ENCODE measurements at regions not wholly inside any gene's neighbourhood (a gene's known extent, or its start where the extent isn't known, plus 50 kb on each side); places are given as distances from the start of the nearest gene placed in this dataset.

DNA sequence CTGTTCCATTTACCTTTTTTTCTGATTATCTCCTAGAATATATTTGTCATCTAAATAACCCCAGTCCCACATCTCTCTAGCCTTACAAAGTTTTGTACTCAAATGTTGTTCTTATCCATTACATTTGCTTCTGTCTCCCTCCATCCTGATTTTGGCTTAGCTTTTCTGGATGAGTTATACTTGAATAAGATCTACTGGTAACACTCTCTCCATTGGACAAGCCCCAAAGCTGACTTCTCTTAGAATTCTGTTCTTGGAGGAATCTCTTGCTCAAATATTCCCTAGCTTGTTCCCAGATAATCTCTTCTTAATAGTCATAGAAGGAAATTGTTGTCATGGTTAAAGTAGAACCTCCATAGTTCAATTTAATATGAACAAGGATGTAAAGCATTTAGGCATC, 115.5 kb upstream of the HS3ST1 start:
- no peaks in the 10 kb centered on the region for H3K4me1 ChIP-seq (replicated peaks)
- TF ChIP-seq POLR2A (IDR thresholded peaks at IDR 0.05) = no peak
- no peaks in the 10 kb centered on the region for H3K36me3 ChIP-seq
- intact Hi-C loops (cut with DNase I) = no loop called here
- no peaks in the 10 kb centered on the region for H3K9me3 ChIP-seq
- DNase-seq (ENCODE audit: low spot score) = no peak
- H3K4me3 ChIP-seq = no peak overlapping the region
- no peaks in the 10 kb centered on the region for H3K27me3 ChIP-seq (replicated peaks; ENCODE audit: insufficient read depth)
- H3K27ac ChIP-seq = no peak overlapping the region

DNA sequence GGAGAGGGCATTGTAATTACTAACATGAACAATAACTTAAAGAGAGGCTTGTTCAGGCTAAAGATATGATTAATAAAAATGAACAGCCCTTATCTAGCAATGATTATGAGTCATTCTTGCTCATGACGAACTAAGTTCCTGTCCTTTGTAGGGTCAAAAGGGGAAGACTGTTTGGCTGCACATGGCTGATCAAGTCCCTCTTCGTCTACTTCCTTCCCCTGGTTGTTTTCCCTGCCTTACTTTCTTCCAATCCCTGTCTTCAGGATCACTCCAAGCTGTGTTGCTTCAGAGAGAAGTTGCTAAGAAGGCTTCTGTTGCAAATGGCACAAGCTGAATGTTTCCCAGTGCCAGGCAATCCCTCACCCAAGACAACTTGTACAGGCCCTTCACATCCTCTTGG, 115.0 kb upstream of the HS3ST1 start:
- TF ChIP-seq, protein P1, sequence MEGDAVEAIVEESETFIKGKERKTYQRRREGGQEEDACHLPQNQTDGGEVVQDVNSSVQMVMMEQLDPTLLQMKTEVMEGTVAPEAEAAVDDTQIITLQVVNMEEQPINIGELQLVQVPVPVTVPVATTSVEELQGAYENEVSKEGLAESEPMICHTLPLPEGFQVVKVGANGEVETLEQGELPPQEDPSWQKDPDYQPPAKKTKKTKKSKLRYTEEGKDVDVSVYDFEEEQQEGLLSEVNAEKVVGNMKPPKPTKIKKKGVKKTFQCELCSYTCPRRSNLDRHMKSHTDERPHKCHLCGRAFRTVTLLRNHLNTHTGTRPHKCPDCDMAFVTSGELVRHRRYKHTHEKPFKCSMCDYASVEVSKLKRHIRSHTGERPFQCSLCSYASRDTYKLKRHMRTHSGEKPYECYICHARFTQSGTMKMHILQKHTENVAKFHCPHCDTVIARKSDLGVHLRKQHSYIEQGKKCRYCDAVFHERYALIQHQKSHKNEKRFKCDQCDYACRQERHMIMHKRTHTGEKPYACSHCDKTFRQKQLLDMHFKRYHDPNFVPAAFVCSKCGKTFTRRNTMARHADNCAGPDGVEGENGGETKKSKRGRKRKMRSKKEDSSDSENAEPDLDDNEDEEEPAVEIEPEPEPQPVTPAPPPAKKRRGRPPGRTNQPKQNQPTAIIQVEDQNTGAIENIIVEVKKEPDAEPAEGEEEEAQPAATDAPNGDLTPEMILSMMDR (IDR thresholded peaks at IDR 0.05) = no peak
- TF ChIP-seq POLR2A (IDR thresholded peaks at IDR 0.05) = no peak
- TF ChIP-seq POLR2AphosphoS5 (IDR thresholded peaks at IDR 0.05) = no peak
- Histone ChIP-seq H3K36me3 (no peaks in the 10 kb centered on the region), H3K4me3 (no peak overlapping the region), H3K27ac (no peak overlapping the region), H3K4me1 (replicated peaks) (no peaks in the 10 kb centered on the region), H3K27me3 (replicated peaks; ENCODE audit: insufficient read depth) (no peaks in the 10 kb centered on the region), H3K9me3 (no peaks in the 10 kb centered on the region)
- 45% methylated on average over 2 of the region's 2 CpGs for WGBS
- intact Hi-C loops (cut with DNase I) = no loop called here
- no peak for DNase-seq (ENCODE audit: low spot score)

DNA sequence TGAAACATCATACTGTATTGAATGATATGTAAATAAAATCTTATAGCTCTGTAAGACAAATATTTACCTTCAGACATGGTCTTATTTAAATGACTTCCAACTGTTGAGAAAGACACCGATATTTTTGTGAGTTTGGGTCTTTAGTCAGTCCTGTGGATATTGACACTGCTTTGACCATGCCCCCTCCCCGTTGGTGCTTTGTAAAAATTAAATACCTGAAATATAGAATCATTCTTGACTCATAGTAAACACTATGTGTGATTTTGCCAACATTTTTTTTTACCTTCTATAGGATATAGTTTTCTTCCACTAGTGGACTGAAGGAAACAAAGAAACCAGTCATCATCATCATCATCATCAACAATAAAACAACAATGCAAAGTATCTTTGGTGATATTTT, 114.3 kb upstream of the HS3ST1 start:
- no peaks in the 10 kb centered on the region for H3K36me3 ChIP-seq
- no peak for DNase-seq (ENCODE audit: low spot score)
- 53% methylated on average over 2 of the region's 2 CpGs for WGBS

DNA sequence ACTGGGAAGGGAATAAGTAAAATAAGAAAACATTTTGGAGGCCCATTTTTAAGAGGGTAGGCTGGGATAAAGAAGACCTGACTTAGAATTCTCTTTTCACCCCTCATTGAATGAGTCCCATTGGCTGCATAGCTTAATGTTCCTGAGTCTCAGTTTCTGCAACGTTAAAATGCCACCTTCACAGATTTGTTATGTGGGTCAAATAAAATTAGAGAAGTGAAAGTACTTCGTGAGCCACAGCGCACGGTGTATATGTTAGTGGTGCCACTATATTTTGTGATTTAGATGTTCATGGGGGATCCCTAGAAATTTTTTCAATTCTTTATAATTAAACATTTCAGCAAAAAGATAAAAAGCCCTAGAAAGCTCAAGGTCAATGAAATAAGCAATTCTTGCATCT, 109.2 kb upstream of the HS3ST1 start:
- intact Hi-C loops (cut with DNase I) = no loop called here
- Histone ChIP-seq H3K4me3 (no peak overlapping the region), H3K27ac (no peak overlapping the region), H3K4me1 (replicated peaks) (no peaks in the 10 kb centered on the region), H3K27me3 (replicated peaks; ENCODE audit: insufficient read depth) (no peaks in the 10 kb centered on the region), H3K36me3 (no peaks in the 10 kb centered on the region), H3K9me3 (no peaks in the 10 kb centered on the region)
- 62% methylated on average over 4 of the region's 4 CpGs for WGBS
- no peak for TF ChIP-seq POLR2A (IDR thresholded peaks at IDR 0.05)
- no peak for TF ChIP-seq POLR2AphosphoS5 (IDR thresholded peaks at IDR 0.05)
- DNase-seq (ENCODE audit: low spot score) = no peak

More for the DNA sequence above, 114.3 kb upstream of the HS3ST1 start:
- H3K27me3 ChIP-seq (replicated peaks; ENCODE audit: insufficient read depth) = no peaks in the 10 kb centered on the region
- H3K27ac ChIP-seq = no peak overlapping the region
- TF ChIP-seq, protein P1 (IDR thresholded peaks at IDR 0.05) = no peak
- no peak for TF ChIP-seq POLR2A (IDR thresholded peaks at IDR 0.05)
- TF ChIP-seq POLR2AphosphoS5 (IDR thresholded peaks at IDR 0.05) = no peak
- H3K4me3 ChIP-seq = no peak overlapping the region
- no peaks in the 10 kb centered on the region for H3K4me1 ChIP-seq (replicated peaks)
- H3K9me3 ChIP-seq = no peaks in the 10 kb centered on the region
- intact Hi-C loops (cut with DNase I) = no loop called here

DNA sequence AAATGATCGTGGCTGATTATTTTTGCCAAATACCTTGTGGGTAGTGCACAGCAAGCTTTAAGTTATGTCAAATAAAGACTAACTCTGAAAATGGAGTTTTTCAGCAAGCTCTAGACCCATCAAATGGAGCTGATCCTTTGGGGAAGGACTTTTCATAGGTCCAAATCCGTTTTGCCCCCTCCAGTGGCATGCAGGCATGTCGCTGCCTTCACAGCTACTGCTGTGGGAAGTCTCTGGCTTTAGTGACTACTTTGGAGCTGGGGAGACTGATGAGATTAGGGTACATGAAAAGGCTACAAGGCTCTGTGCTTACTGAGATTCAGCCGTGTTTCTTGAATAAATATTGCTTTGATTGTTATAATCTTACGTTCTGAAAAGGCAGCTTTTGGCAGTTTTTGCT, 106.6 kb upstream of the HS3ST1 start:
- 79% methylated on average over 5 of the region's 5 CpGs for WGBS
- Histone ChIP-seq H3K9me3 (no peaks in the 10 kb centered on the region), H3K36me3 (no peaks in the 10 kb centered on the region), H3K27ac (no peak overlapping the region), H3K4me3 (no peak overlapping the region), H3K4me1 (replicated peaks) (no peaks in the 10 kb centered on the region), H3K27me3 (replicated peaks; ENCODE audit: insufficient read depth) (no peaks in the 10 kb centered on the region)
- intact Hi-C loops (cut with DNase I) = no loop called here
- TF ChIP-seq POLR2AphosphoS5 (IDR thresholded peaks at IDR 0.05) = no peak
- TF ChIP-seq, protein P1 (IDR thresholded peaks at IDR 0.05) = no peak
- TF ChIP-seq POLR2A (IDR thresholded peaks at IDR 0.05) = no peak
- DNase-seq (ENCODE audit: low spot score) = no peak

DNA sequence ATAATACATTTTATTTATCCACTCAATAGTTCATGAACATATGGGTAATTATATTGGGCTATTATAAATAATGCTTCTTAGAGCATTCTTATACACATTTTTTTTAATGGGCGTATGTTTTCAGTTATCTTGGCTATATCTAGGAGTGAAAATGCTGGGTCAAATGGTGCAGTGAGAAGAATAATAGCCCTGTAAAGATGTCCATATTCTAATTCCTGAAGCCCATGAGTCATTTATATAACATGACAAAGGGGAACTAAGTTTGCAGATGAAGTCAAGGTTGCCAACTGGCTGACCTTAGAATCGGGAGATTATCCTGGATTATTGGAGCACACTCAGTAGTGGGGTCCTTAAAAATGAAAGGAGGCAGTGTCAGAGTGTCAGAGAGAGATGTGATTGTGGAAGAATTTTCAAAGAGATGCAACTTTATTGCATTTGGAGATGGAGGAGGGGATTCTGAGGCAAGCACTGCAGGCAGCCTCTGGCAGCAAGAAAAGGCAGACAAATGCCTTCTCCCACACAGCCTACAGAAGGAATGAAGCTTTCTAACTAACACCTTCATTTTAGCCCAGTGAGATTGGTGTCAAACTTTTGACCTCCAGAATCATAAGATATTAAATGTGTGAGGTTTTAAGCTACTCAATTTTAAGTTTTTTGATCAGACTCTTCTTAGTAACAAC, 106.1 kb upstream of the HS3ST1 start:
- intact Hi-C loops (cut with DNase I) = no loop called here
- Histone ChIP-seq H3K4me1 (replicated peaks) (no peaks in the 10 kb centered on the region), H3K27ac (no peak overlapping the region), H3K4me3 (no peak overlapping the region), H3K36me3 (no peaks in the 10 kb centered on the region), H3K27me3 (replicated peaks; ENCODE audit: insufficient read depth) (no peaks in the 10 kb centered on the region), H3K9me3 (no peaks in the 10 kb centered on the region)
- WGBS = 19% methylated on average over 2 of the region's 2 CpGs
- TF ChIP-seq, protein P1 (IDR thresholded peaks at IDR 0.05) = no peak
- no peak for TF ChIP-seq POLR2A (IDR thresholded peaks at IDR 0.05)
- TF ChIP-seq POLR2AphosphoS5 (IDR thresholded peaks at IDR 0.05) = no peak
- no peak for DNase-seq (ENCODE audit: low spot score)
